ENCODE measurements at regions not wholly inside any gene's neighbourhood (a gene's known extent, or its start where the extent isn't known, plus 50 kb on each side); places are given as distances from the start of the nearest gene placed in this dataset.

DNA sequence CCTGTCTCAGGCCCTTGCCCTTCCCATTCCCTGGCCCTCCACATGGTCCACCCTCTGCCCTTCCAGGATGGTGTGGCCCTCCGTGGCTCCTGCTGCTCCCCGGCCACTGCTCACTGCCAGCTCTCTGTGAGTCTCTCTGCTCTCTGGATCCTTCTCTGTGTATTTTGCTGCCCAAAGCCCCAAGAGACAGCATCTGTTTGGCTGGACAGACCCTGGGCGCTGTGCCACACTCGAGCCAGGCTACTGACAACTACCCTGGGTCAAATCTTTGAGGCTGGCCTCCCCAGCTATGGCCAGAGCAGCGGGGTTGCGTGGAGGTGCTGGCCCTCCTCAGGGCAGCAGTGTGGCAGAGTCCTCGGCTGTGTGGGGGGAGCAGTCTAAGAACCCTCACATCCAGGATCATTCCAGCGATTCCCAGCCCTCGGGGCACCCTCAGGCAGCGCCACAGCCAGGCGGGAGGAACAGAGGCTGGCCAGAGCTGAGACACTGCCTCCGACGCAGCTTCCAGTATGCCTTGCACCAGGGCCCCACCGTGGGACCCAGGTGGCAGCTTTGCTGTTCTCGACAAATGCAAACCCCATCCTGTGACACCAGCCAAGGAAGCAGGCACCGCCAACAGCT lies 139.4 kb upstream of the GLI2 start:
- no peaks in the 10 kb centered on the region for H3K36me3 Mint-ChIP-seq (ENCODE audit: low read depth)
- H3K27me3 Mint-ChIP-seq: no peaks in the 10 kb centered on the region
- Histone ChIP-seq H3K4me3 (ENCODE audit: low read length) (no peak overlapping the region), H3K36me3 (ENCODE audit: insufficient read depth, low read length) (no peaks in the 10 kb centered on the region), H3K9me3 (ENCODE audit: control insufficient read depth in 1 of 2, insufficient read depth in 1 of 2, low read length in 2 of 2) (peaks cover 0 to 6% of the 10 kb centered on the region in 2 experiments), H3K27me3 (ENCODE audit: control insufficient read depth in 1 of 2, insufficient read depth in 2 of 2, low read length in 2 of 2) (no peaks in the 10 kb centered on the region), H3K4me1 (ENCODE audit: insufficient read depth, low read length) (no peaks in the 10 kb centered on the region), H3K27ac (ENCODE audit: low read depth in 1 of 2, low read length in 2 of 2) (no peak overlapping the region)
- DNase-seq (no peak), ATAC-seq (ENCODE audit: poor library complexity) (no peak)
- TF ChIP-seq, protein P1, sequence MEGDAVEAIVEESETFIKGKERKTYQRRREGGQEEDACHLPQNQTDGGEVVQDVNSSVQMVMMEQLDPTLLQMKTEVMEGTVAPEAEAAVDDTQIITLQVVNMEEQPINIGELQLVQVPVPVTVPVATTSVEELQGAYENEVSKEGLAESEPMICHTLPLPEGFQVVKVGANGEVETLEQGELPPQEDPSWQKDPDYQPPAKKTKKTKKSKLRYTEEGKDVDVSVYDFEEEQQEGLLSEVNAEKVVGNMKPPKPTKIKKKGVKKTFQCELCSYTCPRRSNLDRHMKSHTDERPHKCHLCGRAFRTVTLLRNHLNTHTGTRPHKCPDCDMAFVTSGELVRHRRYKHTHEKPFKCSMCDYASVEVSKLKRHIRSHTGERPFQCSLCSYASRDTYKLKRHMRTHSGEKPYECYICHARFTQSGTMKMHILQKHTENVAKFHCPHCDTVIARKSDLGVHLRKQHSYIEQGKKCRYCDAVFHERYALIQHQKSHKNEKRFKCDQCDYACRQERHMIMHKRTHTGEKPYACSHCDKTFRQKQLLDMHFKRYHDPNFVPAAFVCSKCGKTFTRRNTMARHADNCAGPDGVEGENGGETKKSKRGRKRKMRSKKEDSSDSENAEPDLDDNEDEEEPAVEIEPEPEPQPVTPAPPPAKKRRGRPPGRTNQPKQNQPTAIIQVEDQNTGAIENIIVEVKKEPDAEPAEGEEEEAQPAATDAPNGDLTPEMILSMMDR (IDR thresholded peaks at IDR 0.05): no peak
- no peak overlapping the region for H3K4me3 Mint-ChIP-seq
- CTCF ChIA-PET: no interaction called here
- no peak overlapping the region for H3K27ac Mint-ChIP-seq
- no peaks in the 10 kb centered on the region for H3K9me3 Mint-ChIP-seq
- intact Hi-C loops (cut with DNase I, micrococcal nuclease): no loop called here
- POLR2A ChIA-PET: no interaction called here
- no peaks in the 10 kb centered on the region for H3K4me1 Mint-ChIP-seq (ENCODE audit: low read depth)

DNA sequence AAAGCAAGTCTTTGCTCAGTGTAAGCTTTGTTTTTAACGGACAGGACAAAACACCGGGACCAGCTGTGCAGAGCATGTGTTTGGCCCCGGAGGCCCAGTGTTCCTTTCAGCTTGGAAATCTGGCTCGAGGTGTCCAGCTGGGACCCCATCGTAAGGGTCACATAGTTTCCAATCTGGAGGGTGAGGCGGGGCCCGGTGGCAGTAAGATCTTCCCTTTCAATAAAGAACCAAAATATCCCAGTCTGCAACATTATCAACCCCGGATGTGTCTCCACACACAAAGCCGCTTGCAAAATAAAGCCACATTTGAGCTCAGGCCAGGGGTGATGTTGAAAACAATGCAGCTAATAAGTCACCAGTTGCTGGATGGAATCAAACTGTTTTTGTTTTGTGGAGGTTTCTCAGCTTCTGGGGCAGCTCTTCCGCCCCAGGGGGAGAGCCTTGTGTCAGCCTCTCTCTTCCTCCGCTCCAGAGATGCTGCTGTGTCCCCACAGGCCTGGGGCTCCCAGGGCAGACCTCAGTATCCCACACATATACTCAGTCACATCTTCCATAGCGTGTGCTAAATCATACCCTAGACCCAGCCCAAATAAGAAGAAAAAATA lies 138.6 kb upstream of the GLI2 start:
- no peaks in the 10 kb centered on the region for H3K36me3 Mint-ChIP-seq (ENCODE audit: low read depth)
- H3K27ac Mint-ChIP-seq: no peak overlapping the region
- Histone ChIP-seq H3K27me3 (ENCODE audit: control insufficient read depth in 1 of 2, insufficient read depth in 2 of 2, low read length in 2 of 2) (no peaks in the 10 kb centered on the region), H3K9me3 (ENCODE audit: control insufficient read depth in 1 of 2, insufficient read depth in 1 of 2, low read length in 2 of 2) (peaks cover 0 to 6% of the 10 kb centered on the region in 2 experiments), H3K36me3 (ENCODE audit: insufficient read depth, low read length) (no peaks in the 10 kb centered on the region), H3K27ac (ENCODE audit: low read depth in 1 of 2, low read length in 2 of 2) (no peak overlapping the region), H3K4me3 (ENCODE audit: low read length) (no peak overlapping the region), H3K4me1 (ENCODE audit: insufficient read depth, low read length) (no peaks in the 10 kb centered on the region)
- H3K4me3 Mint-ChIP-seq: no peak overlapping the region
- intact Hi-C loops (cut with DNase I, micrococcal nuclease): no loop called here
- peaks cover 1% of the 10 kb centered on the region for H3K27me3 Mint-ChIP-seq
- no peaks in the 10 kb centered on the region for H3K9me3 Mint-ChIP-seq
- TF ChIP-seq, protein P1 (IDR thresholded peaks at IDR 0.05): no peak
- CTCF ChIA-PET: no interaction called here
- ATAC-seq (ENCODE audit: poor library complexity): no peak
- H3K4me1 Mint-ChIP-seq (ENCODE audit: low read depth): no peaks in the 10 kb centered on the region
- POLR2A ChIA-PET: no interaction called here
- DNase-seq: no peak

DNA sequence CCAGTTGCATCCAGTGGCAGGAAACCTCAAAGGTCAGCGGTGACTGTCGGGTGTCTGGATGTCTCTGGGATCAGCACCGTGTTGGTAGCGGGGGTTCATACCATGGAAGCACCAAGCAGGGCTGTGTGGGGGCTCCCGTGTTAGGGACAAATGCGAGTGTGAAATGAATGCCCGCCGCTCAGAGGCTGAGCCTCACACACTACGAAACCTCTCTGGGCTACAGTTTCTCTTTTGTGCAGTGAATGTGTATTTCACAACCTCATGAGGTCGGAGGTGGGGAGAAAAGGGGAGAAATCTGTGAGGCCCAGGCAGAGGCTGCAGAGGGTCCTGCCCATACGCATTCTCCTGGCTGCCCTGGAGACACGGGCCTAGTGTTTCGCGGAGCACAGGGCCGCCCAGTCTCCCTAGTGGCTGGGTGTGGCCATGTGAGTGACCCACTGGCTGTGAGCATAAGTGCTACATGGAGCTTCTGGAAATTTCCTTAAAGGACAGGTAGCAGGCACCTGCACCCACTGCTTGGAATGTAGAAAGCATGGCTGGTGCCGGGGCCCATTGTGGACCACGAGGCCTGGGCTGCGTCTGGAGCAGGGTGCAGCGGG lies 138.0 kb upstream of the GLI2 start:
- Mint-ChIP-seq H3K27me3 (peaks cover 3% of the 10 kb centered on the region), H3K4me1 (ENCODE audit: low read depth) (no peaks in the 10 kb centered on the region), H3K9me3 (no peaks in the 10 kb centered on the region), H3K36me3 (ENCODE audit: low read depth) (no peaks in the 10 kb centered on the region), H3K4me3 (no peak overlapping the region), H3K27ac (no peak overlapping the region)
- no peaks in the 10 kb centered on the region for H3K27me3 ChIP-seq (ENCODE audit: control insufficient read depth in 1 of 2, insufficient read depth in 2 of 2, low read length in 2 of 2)
- CTCF ChIA-PET: no interaction called here
- TF ChIP-seq, protein P1 (IDR thresholded peaks at IDR 0.05): no peak
- POLR2A ChIA-PET: no interaction called here
- no peaks in the 10 kb centered on the region for H3K4me1 ChIP-seq (ENCODE audit: insufficient read depth, low read length)
- H3K27ac ChIP-seq (ENCODE audit: low read depth in 1 of 2, low read length in 2 of 2): no peak overlapping the region
- H3K9me3 ChIP-seq (ENCODE audit: control insufficient read depth in 1 of 2, insufficient read depth in 1 of 2, low read length in 2 of 2): peaks cover 0 to 6% of the 10 kb centered on the region in 2 experiments
- intact Hi-C loops (cut with DNase I, micrococcal nuclease): no loop called here
- no peaks in the 10 kb centered on the region for H3K36me3 ChIP-seq (ENCODE audit: insufficient read depth, low read length)
- no peak for DNase-seq
- ATAC-seq (ENCODE audit: poor library complexity): no peak
- no peak overlapping the region for H3K4me3 ChIP-seq (ENCODE audit: low read length)
